NT2/D1 (cell line): ENCODE measurements at regions not wholly inside any gene's neighbourhood (a gene's known extent, or its start where the extent isn't known, plus 50 kb on each side); places are given as distances from the start of the nearest gene placed in this dataset.

Source experiments
- SUZ12 ChIP-seq: IDR thresholded peaks from 2 replicates; pipeline ENCODE4 v1.6.1; 2011; ENCODE audit not compliant: insufficient read length, insufficient read depth; ENCODE audit errors: extremely low read depth
- YY1 ChIP-seq: IDR thresholded peaks from 2 replicates; pipeline ENCODE4 v1.6.1; 2011; ENCODE audit not compliant: insufficient read length, insufficient read depth
- ZNF274 ChIP-seq: IDR thresholded peaks from 2 replicates; pipeline ENCODE4 v1.6.1; 2011; ENCODE audit warnings: mild to moderate bottlenecking, low read depth, low read length

GRCh38 chr4:19829101-19829500 lies 422.6 kb upstream of the SLIT2 start:
- TF ChIP-seq ZNF274, result no peak
- TF ChIP-seq SUZ12, result no peak
- TF ChIP-seq YY1, result no peak
